Rectal smooth muscle tissue (tissue), 1 donor: ENCODE measurements at regions not wholly inside any gene's neighbourhood (a gene's known extent, or its start where the extent isn't known, plus 50 kb on each side); places are given as distances from the start of the nearest gene placed in this dataset.

Experiments used
- H3K27ac ChIP-seq: one replicate; pipeline ENCODE4 v1.7.0; 2013; ENCODE audit warnings: low read depth, low read length, inconsistent platforms
- H3K27me3 ChIP-seq: one replicate; pipeline ENCODE4 v1.7.0; 2013; ENCODE audit warnings: low read length; ENCODE audit not compliant: control insufficient read depth, insufficient read depth
- H3K36me3 ChIP-seq: one replicate; pipeline ENCODE4 v1.7.0; 2013; ENCODE audit warnings: low read length; ENCODE audit not compliant: control insufficient read depth, insufficient read depth
- H3K4me1 ChIP-seq: one replicate; pipeline ENCODE4 v1.7.0; 2013; ENCODE audit warnings: low read length; ENCODE audit not compliant: control insufficient read depth, insufficient read depth
- H3K4me3 ChIP-seq: one replicate; pipeline ENCODE4 v1.7.0; 2013; ENCODE audit warnings: low read length
- H3K9ac ChIP-seq: one replicate; pipeline ENCODE4 v1.7.0; 2013; ENCODE audit warnings: low read length

DNA sequence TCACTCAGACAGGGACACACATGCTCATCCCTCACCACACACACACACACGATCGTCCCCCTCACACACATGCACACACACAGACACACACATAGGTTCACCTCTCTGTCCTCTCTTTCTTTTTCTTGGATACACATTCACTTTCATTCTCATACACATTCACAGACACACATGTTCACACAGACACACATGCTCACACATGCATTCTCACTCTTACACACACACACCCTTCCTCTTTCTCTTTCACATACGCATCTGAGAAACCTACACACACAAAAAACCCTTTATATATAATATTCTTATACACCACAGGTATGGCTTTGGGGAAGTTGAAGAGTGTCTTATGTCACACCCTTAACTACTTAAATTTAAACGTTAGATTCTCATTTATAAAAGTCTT is 248.6 kb upstream of the RUNX1 start:
- no peak overlapping the region for H3K4me3 ChIP-seq
- no peak overlapping the region for H3K27ac ChIP-seq
- no peaks in the 10 kb centered on the region for H3K4me1 ChIP-seq
- H3K27me3 ChIP-seq, result no peaks in the 10 kb centered on the region
- no peaks in the 10 kb centered on the region for H3K36me3 ChIP-seq
- H3K9ac ChIP-seq, result no peak overlapping the region

DNA sequence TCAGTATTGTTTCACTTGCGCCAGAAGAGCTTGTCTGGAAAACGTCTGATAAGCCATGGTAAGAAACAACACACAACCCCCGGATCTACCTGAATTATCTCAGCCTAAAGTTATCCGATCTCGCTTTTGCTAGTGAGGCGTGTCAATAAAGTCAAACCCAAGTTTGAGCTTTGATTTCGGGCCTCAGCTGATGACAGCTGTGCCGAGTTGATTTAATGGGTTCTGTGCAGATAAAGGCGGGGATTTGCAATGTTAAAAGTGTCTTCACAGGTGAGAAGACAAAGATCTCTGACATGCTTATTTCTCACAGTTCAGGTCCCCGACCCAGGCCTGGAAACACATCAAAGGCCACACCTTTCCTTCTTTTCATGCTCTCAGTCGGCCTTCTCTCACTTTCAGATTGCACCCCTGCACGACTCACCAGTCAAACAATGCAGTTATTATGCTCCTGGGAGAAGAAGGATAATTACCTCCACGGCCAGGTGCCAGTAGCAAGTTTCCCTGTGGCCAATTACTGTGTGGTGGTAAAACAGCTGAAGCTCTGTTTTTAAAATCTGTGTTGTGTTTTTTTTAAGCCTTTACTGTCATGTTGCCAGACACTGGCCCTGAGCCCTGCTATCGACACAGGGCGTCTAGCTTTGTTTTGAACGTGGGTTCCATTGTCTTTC is 245.3 kb upstream of the RUNX1 start:
- no peaks in the 10 kb centered on the region for H3K27me3 ChIP-seq
- no peak overlapping the region for H3K4me3 ChIP-seq
- H3K36me3 ChIP-seq, result no peaks in the 10 kb centered on the region
- H3K27ac ChIP-seq, result no peak overlapping the region
- no peak overlapping the region for H3K9ac ChIP-seq
- H3K4me1 ChIP-seq, result no peaks in the 10 kb centered on the region

DNA sequence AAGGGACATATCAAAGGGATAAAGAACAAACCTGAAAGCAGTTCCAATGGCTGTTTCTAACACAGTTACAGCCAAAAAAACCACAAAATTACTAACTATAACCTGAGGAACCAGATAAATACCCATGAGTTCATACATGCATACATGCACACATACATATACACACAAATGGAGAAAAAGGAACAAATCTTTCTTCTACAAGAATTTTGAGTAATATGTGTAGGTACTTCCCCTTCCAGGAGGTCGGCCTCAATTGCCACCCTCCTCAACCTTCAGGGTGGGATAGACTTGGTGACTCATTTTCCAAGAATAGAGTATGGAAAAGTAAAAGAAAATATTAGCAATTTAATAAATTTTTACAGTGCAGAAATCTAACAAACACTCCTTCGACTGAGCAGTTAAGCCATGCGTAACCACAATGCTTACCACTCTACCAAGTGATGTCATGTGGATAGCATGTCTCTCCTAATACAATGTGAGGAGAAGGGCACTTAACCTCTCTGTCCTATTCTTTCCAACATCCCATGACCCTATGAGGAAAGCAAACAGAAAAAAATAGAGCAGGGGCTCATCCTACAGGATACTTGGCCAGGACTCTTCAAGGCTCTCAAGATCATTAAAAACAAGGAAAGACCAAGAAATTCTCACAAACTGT is 243.0 kb upstream of the RUNX1 start:
- H3K36me3 ChIP-seq, result no peaks in the 10 kb centered on the region
- no peak overlapping the region for H3K4me3 ChIP-seq

DNA sequence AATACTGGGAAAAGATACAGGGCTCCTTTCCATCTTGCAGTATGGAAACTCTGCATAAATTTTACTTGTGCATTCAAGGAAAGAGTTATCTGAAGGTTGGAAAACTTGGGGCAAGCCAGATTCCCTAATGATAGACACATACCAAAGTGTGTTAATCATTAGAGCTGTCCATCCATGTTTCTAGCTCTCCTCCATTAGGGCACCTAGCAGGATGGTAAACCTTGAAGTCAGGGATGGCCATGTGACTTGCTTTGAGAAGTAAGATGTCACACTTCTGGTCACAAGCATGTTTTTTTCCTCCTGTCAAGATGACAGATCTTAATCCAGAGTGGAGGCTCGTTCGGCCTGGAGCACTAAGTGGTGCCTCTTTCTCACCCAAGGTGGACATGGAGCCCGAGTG is 241.9 kb upstream of the RUNX1 start:
- no peak overlapping the region for H3K9ac ChIP-seq
- H3K27me3 ChIP-seq, result no peaks in the 10 kb centered on the region
- H3K27ac ChIP-seq, result no peak overlapping the region
- no peaks in the 10 kb centered on the region for H3K4me1 ChIP-seq
- no peaks in the 10 kb centered on the region for H3K36me3 ChIP-seq
- no peak overlapping the region for H3K4me3 ChIP-seq

More for the DNA sequence above, 243.0 kb upstream of the RUNX1 start:
- H3K9ac ChIP-seq, result no peak overlapping the region
- no peaks in the 10 kb centered on the region for H3K27me3 ChIP-seq
- H3K27ac ChIP-seq, result no peak overlapping the region
- no peaks in the 10 kb centered on the region for H3K4me1 ChIP-seq

DNA sequence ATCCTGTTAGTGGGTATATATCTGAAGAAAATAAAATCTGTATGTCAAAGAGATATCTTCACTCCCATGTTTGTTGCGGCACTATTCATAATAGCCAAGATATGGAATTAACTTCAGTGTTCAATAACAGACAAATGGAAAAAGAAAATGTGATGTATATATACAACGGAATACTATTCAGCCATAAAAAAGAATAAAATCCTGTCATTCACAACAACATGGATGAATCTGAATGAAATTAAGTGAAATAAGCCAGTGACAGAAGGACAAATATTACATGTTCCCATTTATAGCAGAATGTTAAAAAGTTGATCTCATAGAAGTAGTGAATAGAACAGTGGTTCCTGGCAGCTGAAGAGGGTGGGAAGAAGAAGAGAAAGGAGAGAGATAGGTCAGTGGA is 239.1 kb upstream of the RUNX1 start:
- Histone ChIP-seq H3K4me3 (no peak overlapping the region), H3K36me3 (no peaks in the 10 kb centered on the region), H3K27ac (no peak overlapping the region), H3K9ac (no peak overlapping the region), H3K27me3 (no peaks in the 10 kb centered on the region), H3K4me1 (no peaks in the 10 kb centered on the region)

DNA sequence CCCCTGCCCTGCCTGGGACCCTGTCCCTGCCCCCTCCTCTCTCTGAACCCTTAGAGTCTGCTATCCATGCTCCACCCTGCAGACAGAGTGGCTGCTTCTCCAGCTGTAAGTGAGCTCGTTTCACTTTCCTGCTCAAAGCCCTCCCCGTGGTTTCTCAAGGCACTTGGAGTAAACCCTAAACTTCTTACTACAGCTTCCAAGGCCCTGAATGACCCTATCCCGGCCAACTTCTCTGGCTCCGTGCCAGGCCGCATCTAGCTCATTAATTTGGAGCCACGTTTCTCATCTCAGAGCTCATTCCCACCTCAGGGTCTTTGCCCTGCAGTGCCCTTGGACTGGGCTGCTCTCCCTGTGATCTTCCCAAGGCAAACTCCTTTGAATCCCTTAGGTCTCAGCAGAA is 235.1 kb upstream of the RUNX1 start:
- no peak overlapping the region for H3K27ac ChIP-seq
- no peaks in the 10 kb centered on the region for H3K36me3 ChIP-seq
- H3K9ac ChIP-seq, result no peak overlapping the region
- H3K4me1 ChIP-seq, result no peaks in the 10 kb centered on the region
- no peaks in the 10 kb centered on the region for H3K27me3 ChIP-seq
- H3K4me3 ChIP-seq, result no peak overlapping the region

DNA sequence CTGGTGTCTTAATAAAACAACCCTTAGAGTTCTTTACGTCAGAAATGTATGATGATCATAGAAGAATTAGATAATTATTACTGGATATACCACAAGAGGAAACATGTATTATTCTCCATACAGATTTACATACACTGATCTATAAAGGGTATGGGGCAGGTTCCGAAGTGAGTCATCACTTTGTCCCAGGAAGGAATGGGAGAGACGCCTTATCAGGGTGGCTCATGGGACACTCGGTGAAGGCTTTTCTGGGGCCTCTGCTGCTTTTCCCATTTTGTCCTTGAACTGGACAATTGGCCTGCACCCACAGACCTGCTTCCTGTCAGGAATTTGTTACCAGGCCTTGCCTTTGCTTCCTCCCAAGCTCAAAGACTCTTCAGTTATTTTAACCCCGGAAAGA is 233.8 kb upstream of the RUNX1 start:
- H3K27ac ChIP-seq, result no peak overlapping the region
- no peaks in the 10 kb centered on the region for H3K4me1 ChIP-seq
- H3K36me3 ChIP-seq, result no peaks in the 10 kb centered on the region
- H3K9ac ChIP-seq, result no peak overlapping the region
- H3K27me3 ChIP-seq, result no peaks in the 10 kb centered on the region
- no peak overlapping the region for H3K4me3 ChIP-seq

DNA sequence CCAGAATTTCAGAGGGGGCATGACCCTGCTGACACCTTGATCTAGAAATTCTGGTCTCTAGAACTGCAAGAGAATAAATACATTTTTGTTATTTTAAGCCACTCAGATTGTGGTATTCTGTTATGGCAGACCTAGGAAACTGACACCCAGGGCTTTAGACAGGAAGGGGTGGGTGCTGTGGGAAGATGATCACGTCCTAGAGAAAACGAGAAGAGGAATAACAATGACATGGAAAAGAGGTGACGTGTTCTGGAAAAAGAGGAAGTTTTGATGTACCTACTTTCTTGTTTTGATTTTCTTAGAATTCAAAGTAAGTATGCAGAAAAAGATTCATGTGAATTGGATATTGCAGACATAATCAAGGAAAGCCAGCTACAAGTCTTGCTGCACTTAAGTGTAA is 232.9 kb upstream of the RUNX1 start:
- Histone ChIP-seq H3K4me3 (no peak overlapping the region), H3K36me3 (no peaks in the 10 kb centered on the region), H3K9ac (no peak overlapping the region), H3K27ac (no peak overlapping the region), H3K27me3 (no peaks in the 10 kb centered on the region), H3K4me1 (no peaks in the 10 kb centered on the region)

DNA sequence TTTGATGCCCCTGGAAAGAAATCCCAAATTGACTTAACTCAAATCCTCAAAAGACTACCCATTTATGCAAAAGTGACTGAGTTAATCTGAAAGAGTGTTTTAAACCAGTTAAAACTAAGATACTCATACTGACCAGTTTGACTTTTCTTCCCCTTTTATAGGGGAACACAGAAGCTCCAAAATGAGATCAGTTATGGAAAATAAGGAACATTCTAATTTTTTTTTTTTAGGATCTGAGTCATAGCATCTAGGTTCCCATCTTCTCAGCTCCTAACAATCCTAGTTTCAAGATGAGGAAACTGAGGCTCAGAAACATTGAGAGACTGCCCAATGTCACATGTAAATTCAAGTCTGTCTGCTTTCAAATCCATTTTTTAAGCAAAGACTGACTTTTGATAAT is 231.1 kb upstream of the RUNX1 start:
- H3K4me3 ChIP-seq, result no peak overlapping the region
- H3K4me1 ChIP-seq, result no peaks in the 10 kb centered on the region
- H3K27ac ChIP-seq, result no peak overlapping the region
- H3K9ac ChIP-seq, result no peak overlapping the region
- no peaks in the 10 kb centered on the region for H3K27me3 ChIP-seq
- no peaks in the 10 kb centered on the region for H3K36me3 ChIP-seq

GRCh38 chr21:35275776-35276175 is 226.7 kb upstream of the RUNX1 start:
- Histone ChIP-seq H3K36me3 (no peaks in the 10 kb centered on the region), H3K4me3 (no peak overlapping the region), H3K27ac (no peak overlapping the region), H3K27me3 (no peaks in the 10 kb centered on the region), H3K9ac (no peak overlapping the region), H3K4me1 (no peaks in the 10 kb centered on the region)

DNA sequence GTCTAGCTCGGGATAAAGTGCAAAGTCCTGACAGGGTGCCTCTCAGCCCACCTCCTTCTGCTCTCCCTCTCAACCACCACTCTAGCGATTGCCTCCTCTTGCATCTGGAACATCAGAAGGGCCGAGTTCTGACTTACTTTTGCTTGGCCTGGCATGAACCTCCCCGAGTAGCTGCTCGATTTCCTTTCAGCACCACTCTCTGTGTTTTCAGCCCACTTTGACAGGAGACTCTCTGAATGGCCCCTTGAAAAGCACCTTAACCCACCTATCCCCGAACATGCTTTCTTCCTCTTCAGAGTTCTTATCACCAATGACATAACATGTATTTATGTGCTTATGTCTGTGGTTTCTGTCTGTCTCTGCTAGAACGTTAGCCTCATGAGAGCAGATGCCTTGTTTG is 225.8 kb upstream of the RUNX1 start:
- no peaks in the 10 kb centered on the region for H3K4me1 ChIP-seq
- H3K4me3 ChIP-seq, result no peak overlapping the region
- H3K36me3 ChIP-seq, result no peaks in the 10 kb centered on the region
- H3K27me3 ChIP-seq, result no peaks in the 10 kb centered on the region
- H3K27ac ChIP-seq, result no peak overlapping the region
- H3K9ac ChIP-seq, result no peak overlapping the region

GRCh38 chr21:35274090-35274489 is 225.0 kb upstream of the RUNX1 start:
- H3K27me3 ChIP-seq, result no peaks in the 10 kb centered on the region
- H3K27ac ChIP-seq, result no peak overlapping the region
- H3K4me1 ChIP-seq, result no peaks in the 10 kb centered on the region
- H3K9ac ChIP-seq, result no peak overlapping the region
- H3K36me3 ChIP-seq, result no peaks in the 10 kb centered on the region
- no peak overlapping the region for H3K4me3 ChIP-seq

DNA sequence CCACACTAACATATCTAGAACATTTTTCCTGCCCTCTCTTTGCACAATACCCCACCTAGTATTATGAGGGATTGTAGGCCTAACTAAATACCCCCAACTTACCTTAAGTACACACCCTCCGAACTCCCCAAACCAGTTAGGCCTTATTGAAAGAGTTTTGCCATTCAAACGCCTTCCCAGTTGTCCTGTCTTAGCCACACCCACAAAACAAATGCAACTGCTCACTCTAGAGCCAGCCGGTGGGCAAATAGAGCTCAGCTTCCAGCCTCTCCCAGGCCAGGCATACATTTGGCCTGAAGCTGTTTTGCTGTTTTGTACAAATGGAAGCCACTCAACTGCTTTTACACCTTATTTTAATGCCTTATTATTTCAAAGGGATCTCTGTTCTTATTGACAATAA is 224.2 kb upstream of the RUNX1 start:
- no peak overlapping the region for H3K9ac ChIP-seq
- no peaks in the 10 kb centered on the region for H3K36me3 ChIP-seq
- H3K27me3 ChIP-seq, result no peaks in the 10 kb centered on the region
- no peaks in the 10 kb centered on the region for H3K4me1 ChIP-seq
- no peak overlapping the region for H3K4me3 ChIP-seq
- H3K27ac ChIP-seq, result no peak overlapping the region
